ENCODE measurements at regions not wholly inside any gene's neighbourhood (a gene's known extent, or its start where the extent isn't known, plus 50 kb on each side); places are given as distances from the start of the nearest gene placed in this dataset.
A peak's percentile ranks its signal among the peaks of the same experiment; 100 is the strongest.

DNA sequence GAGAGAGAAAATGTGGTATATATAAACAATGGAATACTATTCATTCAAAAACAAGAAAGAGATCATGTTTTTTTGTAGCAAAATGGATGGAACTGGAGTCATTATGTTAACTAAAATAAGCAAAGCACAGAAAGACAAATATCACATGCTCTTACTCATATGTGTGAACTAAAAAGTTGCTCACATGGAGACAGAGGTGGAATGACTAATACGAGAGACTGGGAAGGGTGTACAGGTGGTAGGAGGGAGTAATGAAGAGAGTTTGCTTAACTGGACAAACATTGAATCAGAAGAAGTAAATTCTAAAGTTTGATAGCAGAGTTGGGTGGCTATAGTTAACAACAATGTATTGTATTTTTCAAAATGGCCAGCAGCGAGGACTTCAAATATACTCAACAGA, 1080.7 kb upstream of the CHAC2 start:
- no peak overlapping the region for H3K27ac ChIP-seq (ENCODE audit: low read depth, low read length)
- no peak overlapping the region for H2AFZ ChIP-seq (ENCODE audit: insufficient read depth, low read length, poor library complexity)
- no peaks in the 10 kb centered on the region for H3K79me2 ChIP-seq (ENCODE audit: control insufficient read depth, insufficient read depth, low read length, poor library complexity)
- no peak overlapping the region for H4K12ac ChIP-seq (ENCODE audit: low read depth, low read length)
- H3K79me1 ChIP-seq (ENCODE audit: low read length) = no peaks in the 10 kb centered on the region
- no peaks in the 10 kb centered on the region for H3K9me3 ChIP-seq (ENCODE audit: insufficient read depth, low read depth, low read length)
- H3K4ac ChIP-seq (ENCODE audit: low read depth, low read length) = no peak overlapping the region
- no peak overlapping the region for H2BK120ac ChIP-seq (ENCODE audit: insufficient read depth, low read length, poor library complexity)
- H2BK5ac ChIP-seq (ENCODE audit: low read depth, low read length, poor library complexity) = no peak overlapping the region
- H3K27me3 ChIP-seq (ENCODE audit: insufficient read depth, low read length) = no peaks in the 10 kb centered on the region
- H2AK5ac ChIP-seq (ENCODE audit: low read length) = no peak overlapping the region
- no peak overlapping the region for H3K23ac ChIP-seq (ENCODE audit: low read length)
- H4K8ac ChIP-seq (ENCODE audit: low read depth, low read length) = no peak overlapping the region
- H3K36me3 ChIP-seq (ENCODE audit: control insufficient read depth in 1 of 2, insufficient read depth in 2 of 2, low read length in 2 of 2) = no peaks in the 10 kb centered on the region
- WGBS (ENCODE audit: extremely low coverage, insufficient coverage, insufficient read length) = no CpG with 5 or more reads among the region's 2 CpGs
- no peak for DNase-seq
- H3K4me2 ChIP-seq (ENCODE audit: low read length) = no peak overlapping the region
- no peak overlapping the region for H3K18ac ChIP-seq (ENCODE audit: low read length)
- no peak overlapping the region for H3K9ac ChIP-seq (ENCODE audit: low read length)
- H2BK12ac ChIP-seq (ENCODE audit: low read length) = no peak overlapping the region
- H3K4me3 ChIP-seq (ENCODE audit: low read depth, low read length) = no peak overlapping the region
- H4K91ac ChIP-seq (ENCODE audit: low read depth, low read length) = no peak overlapping the region
- no peak overlapping the region for H3K14ac ChIP-seq (ENCODE audit: low read length)
- no peaks in the 10 kb centered on the region for H3K4me1 ChIP-seq (ENCODE audit: control insufficient read depth in 1 of 2, insufficient read depth in 2 of 2, low read length in 2 of 2)

GRCh38 chr2:52676056-52676455, 1091.5 kb upstream of the CHAC2 start:
- H4K8ac ChIP-seq (ENCODE audit: low read depth, low read length) = no peak overlapping the region
- no peak overlapping the region for H3K4me3 ChIP-seq (ENCODE audit: low read depth, low read length)
- no peak overlapping the region for H4K91ac ChIP-seq (ENCODE audit: low read depth, low read length)
- no peak overlapping the region for H4K12ac ChIP-seq (ENCODE audit: low read depth, low read length)
- H3K9me3 ChIP-seq (ENCODE audit: insufficient read depth, low read depth, low read length) = peaks cover under 1% of the 10 kb centered on the region
- H2BK120ac ChIP-seq (ENCODE audit: insufficient read depth, low read length, poor library complexity) = no peak overlapping the region
- no peak overlapping the region for H3K27ac ChIP-seq (ENCODE audit: low read depth, low read length)
- H3K4me2 ChIP-seq (ENCODE audit: low read length) = no peak overlapping the region
- H2AK5ac ChIP-seq (ENCODE audit: low read length) = no peak overlapping the region
- H3K36me3 ChIP-seq (ENCODE audit: control insufficient read depth in 1 of 2, insufficient read depth in 2 of 2, low read length in 2 of 2) = no peaks in the 10 kb centered on the region
- no peaks in the 10 kb centered on the region for H3K79me1 ChIP-seq (ENCODE audit: low read length)
- H3K4me1 ChIP-seq (ENCODE audit: control insufficient read depth in 1 of 2, insufficient read depth in 2 of 2, low read length in 2 of 2) = no peaks in the 10 kb centered on the region
- H3K18ac ChIP-seq (ENCODE audit: low read length) = no peak overlapping the region
- no peak overlapping the region for H2AFZ ChIP-seq (ENCODE audit: insufficient read depth, low read length, poor library complexity)
- no peak overlapping the region for H3K23ac ChIP-seq (ENCODE audit: low read length)
- H3K14ac ChIP-seq (ENCODE audit: low read length) = no peak overlapping the region
- H2BK12ac ChIP-seq (ENCODE audit: low read length) = no peak overlapping the region
- H2BK5ac ChIP-seq (ENCODE audit: low read depth, low read length, poor library complexity) = no peak overlapping the region
- H3K27me3 ChIP-seq (ENCODE audit: insufficient read depth, low read length) = no peaks in the 10 kb centered on the region
- no peaks in the 10 kb centered on the region for H3K79me2 ChIP-seq (ENCODE audit: control insufficient read depth, insufficient read depth, low read length, poor library complexity)
- DNase-seq = no peak
- H3K9ac ChIP-seq (ENCODE audit: low read length) = no peak overlapping the region
- no peak overlapping the region for H3K4ac ChIP-seq (ENCODE audit: low read depth, low read length)
- no CpG with 5 or more reads among the region's 2 CpGs for WGBS (ENCODE audit: extremely low coverage, insufficient coverage, insufficient read length)

- no peak overlapping the region for H3K14ac ChIP-seq (ENCODE audit: low read length)
- H3K79me2 ChIP-seq (ENCODE audit: control insufficient read depth, insufficient read depth, low read length, poor library complexity) = no peaks in the 10 kb centered on the region
- no peaks in the 10 kb centered on the region for H3K27me3 ChIP-seq (ENCODE audit: insufficient read depth, low read length)
- no peak overlapping the region for H2BK120ac ChIP-seq (ENCODE audit: insufficient read depth, low read length, poor library complexity)
- H3K4ac ChIP-seq (ENCODE audit: low read depth, low read length) = no peak overlapping the region
- WGBS (ENCODE audit: extremely low coverage, insufficient coverage, insufficient read length) = no CpG with 5 or more reads among the region's 1 CpG
- H3K36me3 ChIP-seq (ENCODE audit: control insufficient read depth in 1 of 2, insufficient read depth in 2 of 2, low read length in 2 of 2) = no peaks in the 10 kb centered on the region
- H3K9me3 ChIP-seq (ENCODE audit: insufficient read depth, low read depth, low read length) = peaks cover 3% of the 10 kb centered on the region
- no peak overlapping the region for H2BK12ac ChIP-seq (ENCODE audit: low read length)
- no peak for DNase-seq
- no peaks in the 10 kb centered on the region for H3K4me1 ChIP-seq (ENCODE audit: control insufficient read depth in 1 of 2, insufficient read depth in 2 of 2, low read length in 2 of 2)
- no peak overlapping the region for H3K23ac ChIP-seq (ENCODE audit: low read length)
- no peak overlapping the region for H3K4me3 ChIP-seq (ENCODE audit: low read depth, low read length)
- H2AK5ac ChIP-seq (ENCODE audit: low read length) = no peak overlapping the region
- no peak overlapping the region for H4K12ac ChIP-seq (ENCODE audit: low read depth, low read length)
- no peak overlapping the region for H3K27ac ChIP-seq (ENCODE audit: low read depth, low read length)
- H2BK5ac ChIP-seq (ENCODE audit: low read depth, low read length, poor library complexity) = no peak overlapping the region
- no peak overlapping the region for H2AFZ ChIP-seq (ENCODE audit: insufficient read depth, low read length, poor library complexity)
- no peaks in the 10 kb centered on the region for H3K79me1 ChIP-seq (ENCODE audit: low read length)
- no peak overlapping the region for H3K18ac ChIP-seq (ENCODE audit: low read length)
- no peak overlapping the region for H3K4me2 ChIP-seq (ENCODE audit: low read length)
- H4K8ac ChIP-seq (ENCODE audit: low read depth, low read length) = no peak overlapping the region
- no peak overlapping the region for H3K9ac ChIP-seq (ENCODE audit: low read length)
- no peak overlapping the region for H4K91ac ChIP-seq (ENCODE audit: low read depth, low read length)
Measured at GRCh38 chr2:52668724-52669123, 1098.9 kb upstream of the CHAC2 start.

GRCh38 chr2:52659546-52659945, 1108.1 kb upstream of the CHAC2 start:
- Histone ChIP-seq H4K8ac (ENCODE audit: low read depth, low read length) (no peak overlapping the region), H3K4ac (ENCODE audit: low read depth, low read length) (no peak overlapping the region), H3K14ac (ENCODE audit: low read length) (no peak overlapping the region), H3K27me3 (ENCODE audit: insufficient read depth, low read length) (no peaks in the 10 kb centered on the region), H4K12ac (ENCODE audit: low read depth, low read length) (no peak overlapping the region), H3K4me2 (ENCODE audit: low read length) (no peak overlapping the region), H3K23ac (ENCODE audit: low read length) (no peak overlapping the region), H2BK5ac (ENCODE audit: low read depth, low read length, poor library complexity) (no peak overlapping the region), H4K91ac (ENCODE audit: low read depth, low read length) (no peak overlapping the region), H2BK12ac (ENCODE audit: low read length) (no peak overlapping the region), H2AK5ac (ENCODE audit: low read length) (no peak overlapping the region), H3K27ac (ENCODE audit: low read depth, low read length) (no peak overlapping the region), H3K4me1 (ENCODE audit: control insufficient read depth in 1 of 2, insufficient read depth in 2 of 2, low read length in 2 of 2) (no peaks in the 10 kb centered on the region), H2BK120ac (ENCODE audit: insufficient read depth, low read length, poor library complexity) (no peak overlapping the region), H3K9ac (ENCODE audit: low read length) (no peak overlapping the region), H2AFZ (ENCODE audit: insufficient read depth, low read length, poor library complexity) (no peak overlapping the region), H3K9me3 (ENCODE audit: insufficient read depth, low read depth, low read length) (no peaks in the 10 kb centered on the region), H3K79me2 (ENCODE audit: control insufficient read depth, insufficient read depth, low read length, poor library complexity) (no peaks in the 10 kb centered on the region), H3K36me3 (ENCODE audit: control insufficient read depth in 1 of 2, insufficient read depth in 2 of 2, low read length in 2 of 2) (no peaks in the 10 kb centered on the region), H3K79me1 (ENCODE audit: low read length) (no peaks in the 10 kb centered on the region), H3K18ac (ENCODE audit: low read length) (no peak overlapping the region), H3K4me3 (ENCODE audit: low read depth, low read length) (no peak overlapping the region)
- peak in 1 of 2 donors; percentile 4 for DNase-seq
- WGBS (ENCODE audit: extremely low coverage, insufficient coverage, insufficient read length) = no CpG with 5 or more reads among the region's 3 CpGs

Data from trophoblast cell (in vitro differentiated cells and primary cell).